Cardiac fibroblast (primary cell): ENCODE measurements at regions not wholly inside any gene's neighbourhood (a gene's known extent, or its start where the extent isn't known, plus 50 kb on each side); places are given as distances from the start of the nearest gene placed in this dataset.
"Not testable (repeated sequence)": the region's sequence is repeated elsewhere in the genome, so short reads cannot be mapped to it uniquely, and the experiment has no call there.

Experiments used
- DNase-seq, 2 donors: peaks; one replicate each; pipeline versions ENCODE4 v3.0.0 to v3.0.0-alpha.2; 2010; ENCODE audit warnings: low read depth in 2 of 2
- H3K4me3 ChIP-seq, 2 donors: replicated peaks in 1 of 2; 1 replicate in 1 of 2; 2 replicates in 1 of 2; pipeline ENCODE4 v1.5.1; 2011; ENCODE audit warnings: low read depth in 2 of 2, low read length in 2 of 2, mild to moderate bottlenecking in 2 of 2, moderate library complexity in 1 of 2
- CTCF ChIP-seq: IDR thresholded peaks from one replicate; pipeline ENCODE4 v1.5.1; 2011; ENCODE audit warnings: low read depth, mild to moderate bottlenecking, low read length, inconsistent platforms

- TF ChIP-seq CTCF, result no peak
- H3K4me3 ChIP-seq, result no peak overlapping the region
- no peak for DNase-seq
These were observed 611.0 kb downstream of the DOK5 start for GRCh38 chr20:55086421-55086820.

- DNase-seq, result no peak
- no peak overlapping the region for H3K4me3 ChIP-seq
- no peak for TF ChIP-seq CTCF
These were observed 604.5 kb downstream of the DOK5 start for GRCh38 chr20:55079917-55080316.

- DNase-seq, H3K4me3 ChIP-seq: not testable (repeated sequence)
These were observed 599.0 kb downstream of the DOK5 start for GRCh38 chr20:55074266-55074840.

GRCh38 chr20:55070001-55070400, 594.6 kb downstream of the DOK5 start:
- no peak overlapping the region for H3K4me3 ChIP-seq
- no peak for DNase-seq
- no peak for TF ChIP-seq CTCF

GRCh38 chr20:55067158-55067825, 591.9 kb downstream of the DOK5 start:
- no peak overlapping the region for H3K4me3 ChIP-seq
- TF ChIP-seq CTCF, result no peak
- no peak for DNase-seq

GRCh38 chr20:55058938-55059337, 583.5 kb downstream of the DOK5 start:
- no peak for TF ChIP-seq CTCF
- no peak for DNase-seq
- no peak overlapping the region for H3K4me3 ChIP-seq

GRCh38 chr20:55057779-55058415, 582.5 kb downstream of the DOK5 start:
- no peak for TF ChIP-seq CTCF
- no peak overlapping the region for H3K4me3 ChIP-seq
- DNase-seq, result no peak
